Sigmoid colon (tissue), 4 donors: ENCODE measurements at regions not wholly inside any gene's neighbourhood (a gene's known extent, or its start where the extent isn't known, plus 50 kb on each side); places are given as distances from the start of the nearest gene placed in this dataset.

Experiments
- CTCF ChIP-seq, 4 experiments: fragments of 450-650 bp in 3 of 4; fragments of 200-600 bp in 1 of 4; IDR thresholded peaks; one replicate each; pipeline ENCODE4 v1.5.1; 2016 to 2019; ENCODE audit warnings: antibody characterized with exemption in 4 of 4, mild to moderate bottlenecking in 3 of 4, moderate library complexity in 2 of 4
- EP300 ChIP-seq, 4 donors: sonication (generic); formaldehyde crosslinking; IDR thresholded peaks; one replicate each; pipeline ENCODE4 v1.6.1; 2017; ENCODE audit warnings: antibody characterized with exemption in 4 of 4

GRCh38 chr1:2937805-2938204 is 83.5 kb upstream of the ACTRT2 start:
- TF ChIP-seq CTCF (IDR thresholded peaks at IDR 0.05) (no peak), EP300 (IDR thresholded peaks at IDR 0.05) (no peak)
